Right lobe of liver (tissue), 4 donors: ENCODE measurements at regions not wholly inside any gene's neighbourhood (a gene's known extent, or its start where the extent isn't known, plus 50 kb on each side); places are given as distances from the start of the nearest gene placed in this dataset.

ENCODE experiments used
- CTCF ChIP-seq, 4 donors: fragments of 200-600 bp in 3 of 4; fragments of 450-650 bp in 1 of 4; IDR thresholded peaks; one replicate each; pipeline versions ENCODE4 v1.5.1 to v1.8.0; 2016 to 2022; ENCODE audit warnings: antibody characterized with exemption in 4 of 4, mild to moderate bottlenecking in 2 of 4
- POLR2A ChIP-seq: fragments of 450-650 bp; IDR thresholded peaks from one replicate; pipeline ENCODE4 v1.6.1; 2017; ENCODE audit warnings: antibody characterized with exemption, mild to moderate bottlenecking
- donor health status: DM: no; HTN: no; CAD: no.
- donor health status: DM: no; HTN: no; CAD: no.
- donor health status: DM: no; HTN: yes; CAD: no.

GRCh38 chr20:52665441-52665840, 306.7 kb upstream of the TSHZ2 start:
- TF ChIP-seq CTCF (IDR thresholded peaks at IDR 0.05) (no peak), POLR2A (no peak)
